Nephron progenitor cell (in vitro differentiated cells): ENCODE measurements at regions not wholly inside any gene's neighbourhood (a gene's known extent, or its start where the extent isn't known, plus 50 kb on each side); places are given as distances from the start of the nearest gene placed in this dataset.
A peak's percentile ranks its signal among the peaks of the same experiment; 100 is the strongest.

Experiments used
- DNase-seq: peaks from one replicate; pipeline ENCODE4 v3.0.0; 2021
- H3K27ac Mint-ChIP-seq: 2 replicates; pipeline ENCODE4 v1.8.0; 2021; ENCODE audit warnings: mild to moderate bottlenecking, moderate library complexity, mixed read lengths
- H3K27me3 Mint-ChIP-seq: 2 replicates; pipeline ENCODE4 v1.8.0; 2021; ENCODE audit warnings: mild to moderate bottlenecking, low read depth, mixed read lengths; ENCODE audit not compliant: poor library complexity
- H3K36me3 Mint-ChIP-seq: 2 replicates; pipeline ENCODE4 v1.8.0; 2021; ENCODE audit warnings: low read depth, mixed read lengths
- H3K4me1 Mint-ChIP-seq: 2 replicates; pipeline ENCODE4 v1.8.0; 2021; ENCODE audit warnings: mixed read lengths
- H3K4me3 Mint-ChIP-seq: 2 replicates; pipeline ENCODE4 v1.8.0; 2021; ENCODE audit warnings: mild to moderate bottlenecking, moderate library complexity, mixed read lengths
- H3K9me3 Mint-ChIP-seq: 2 replicates; pipeline ENCODE4 v1.8.0; 2021; ENCODE audit warnings: mild to moderate bottlenecking, moderate library complexity, mixed read lengths
- TF ChIP-seq, protein P1 (sequence below): fragments of 200-600 bp; sonication (generic); IDR thresholded peaks from 2 replicates; pipeline ENCODE4 v1.5.0; 2021; ENCODE audit warnings: antibody characterized with exemption

DNA sequence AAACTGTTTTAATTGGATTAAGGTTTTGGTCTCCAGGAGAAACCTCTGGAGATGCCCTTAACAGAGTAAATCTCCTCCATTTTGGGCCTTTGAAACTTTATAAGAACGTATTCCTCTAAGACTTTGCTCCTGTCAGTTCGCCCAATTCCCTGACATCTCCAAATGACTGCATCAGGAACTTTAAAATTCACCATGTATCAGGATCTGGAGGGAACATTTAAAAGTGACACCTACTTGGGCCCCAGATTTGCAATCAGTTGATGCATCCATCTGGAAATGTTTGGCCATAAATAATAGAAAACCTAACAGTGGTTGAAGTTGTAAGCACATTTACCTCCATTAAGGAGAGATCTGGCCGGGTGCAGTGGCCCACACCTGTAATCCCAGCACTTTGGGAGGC, 144.1 kb upstream of the WSCD2 start:
- no peak overlapping the region for H3K27ac Mint-ChIP-seq
- H3K4me1 Mint-ChIP-seq: no peaks in the 10 kb centered on the region
- no peak for DNase-seq
- no peaks in the 10 kb centered on the region for H3K36me3 Mint-ChIP-seq
- peaks cover 39% of the 10 kb centered on the region for H3K27me3 Mint-ChIP-seq
- H3K9me3 Mint-ChIP-seq: no peaks in the 10 kb centered on the region
- no peak overlapping the region for H3K4me3 Mint-ChIP-seq
- TF ChIP-seq, protein P1, sequence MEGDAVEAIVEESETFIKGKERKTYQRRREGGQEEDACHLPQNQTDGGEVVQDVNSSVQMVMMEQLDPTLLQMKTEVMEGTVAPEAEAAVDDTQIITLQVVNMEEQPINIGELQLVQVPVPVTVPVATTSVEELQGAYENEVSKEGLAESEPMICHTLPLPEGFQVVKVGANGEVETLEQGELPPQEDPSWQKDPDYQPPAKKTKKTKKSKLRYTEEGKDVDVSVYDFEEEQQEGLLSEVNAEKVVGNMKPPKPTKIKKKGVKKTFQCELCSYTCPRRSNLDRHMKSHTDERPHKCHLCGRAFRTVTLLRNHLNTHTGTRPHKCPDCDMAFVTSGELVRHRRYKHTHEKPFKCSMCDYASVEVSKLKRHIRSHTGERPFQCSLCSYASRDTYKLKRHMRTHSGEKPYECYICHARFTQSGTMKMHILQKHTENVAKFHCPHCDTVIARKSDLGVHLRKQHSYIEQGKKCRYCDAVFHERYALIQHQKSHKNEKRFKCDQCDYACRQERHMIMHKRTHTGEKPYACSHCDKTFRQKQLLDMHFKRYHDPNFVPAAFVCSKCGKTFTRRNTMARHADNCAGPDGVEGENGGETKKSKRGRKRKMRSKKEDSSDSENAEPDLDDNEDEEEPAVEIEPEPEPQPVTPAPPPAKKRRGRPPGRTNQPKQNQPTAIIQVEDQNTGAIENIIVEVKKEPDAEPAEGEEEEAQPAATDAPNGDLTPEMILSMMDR: no peak

DNA sequence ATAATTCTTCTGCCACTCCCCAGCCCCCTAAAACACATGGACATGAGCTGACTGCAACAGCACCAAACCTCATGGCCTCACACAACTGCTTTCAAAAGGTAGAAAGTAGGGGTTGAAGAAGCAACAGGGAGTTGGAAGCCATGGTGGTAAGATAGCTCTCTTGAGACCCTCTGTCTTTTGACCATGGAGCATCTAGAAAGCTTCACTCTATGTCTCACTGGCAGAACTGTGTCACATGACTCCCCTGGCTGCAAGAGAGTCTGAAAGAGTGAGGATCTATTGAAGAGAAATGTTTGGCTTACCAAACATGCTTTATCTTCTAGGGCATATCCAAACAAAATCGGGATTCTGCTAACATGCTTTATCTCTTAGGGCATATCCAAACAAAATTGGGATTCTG, 142.9 kb upstream of the WSCD2 start:
- peaks cover 34% of the 10 kb centered on the region for H3K27me3 Mint-ChIP-seq
- H3K9me3 Mint-ChIP-seq: no peaks in the 10 kb centered on the region
- TF ChIP-seq, protein P1: no peak
- H3K36me3 Mint-ChIP-seq: no peaks in the 10 kb centered on the region
- no peak overlapping the region for H3K4me3 Mint-ChIP-seq
- no peaks in the 10 kb centered on the region for H3K4me1 Mint-ChIP-seq
- H3K27ac Mint-ChIP-seq: no peak overlapping the region
- DNase-seq: no peak

DNA sequence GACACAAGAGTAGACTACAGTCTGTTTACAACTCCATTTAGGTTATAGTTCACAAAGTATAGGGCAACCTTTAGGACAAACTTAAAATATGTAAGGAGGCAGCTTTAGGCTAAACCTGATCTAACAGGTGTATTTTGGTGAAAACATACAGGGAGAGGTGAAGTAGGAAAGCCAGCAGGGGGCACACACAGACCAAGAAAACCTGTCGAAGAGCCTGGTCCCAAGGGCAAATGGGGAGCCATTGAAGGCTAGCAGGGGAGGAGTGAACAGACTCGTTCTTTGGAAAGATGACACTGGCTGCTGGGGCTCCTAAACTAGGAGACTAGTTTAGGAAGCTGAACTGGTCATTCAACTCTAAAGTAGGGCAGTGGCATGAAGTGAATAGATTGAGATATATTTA, 138.8 kb upstream of the WSCD2 start:
- no peak overlapping the region for H3K4me3 Mint-ChIP-seq
- H3K27me3 Mint-ChIP-seq: peaks cover 25% of the 10 kb centered on the region
- no peaks in the 10 kb centered on the region for H3K4me1 Mint-ChIP-seq
- TF ChIP-seq, protein P1: peak; percentile 55
- no peaks in the 10 kb centered on the region for H3K9me3 Mint-ChIP-seq
- H3K27ac Mint-ChIP-seq: no peak overlapping the region
- peak; percentile 66 for DNase-seq
- H3K36me3 Mint-ChIP-seq: no peaks in the 10 kb centered on the region

DNA sequence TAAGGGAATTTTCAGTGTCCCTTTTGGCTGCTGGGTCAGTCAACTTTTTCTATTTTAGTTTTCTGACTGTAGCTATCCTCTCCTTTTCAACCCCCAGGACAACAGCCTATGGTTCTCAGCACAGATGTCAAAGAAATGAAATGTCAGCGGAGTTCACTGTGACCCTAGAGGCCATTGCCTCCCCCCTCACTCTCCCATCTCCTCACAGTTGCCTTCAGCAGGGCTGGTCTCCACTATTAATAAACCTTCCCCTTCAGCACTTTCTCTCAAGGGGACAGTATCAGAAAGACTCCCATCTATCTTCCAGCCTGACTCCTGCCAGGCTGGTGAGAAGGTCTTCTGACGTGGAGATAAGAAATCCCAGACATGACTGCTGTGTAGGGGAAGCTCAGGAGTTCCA, 137.1 kb upstream of the WSCD2 start:
- no peak overlapping the region for H3K27ac Mint-ChIP-seq
- TF ChIP-seq, protein P1: no peak
- DNase-seq: no peak
- no peaks in the 10 kb centered on the region for H3K4me1 Mint-ChIP-seq
- peaks cover 36% of the 10 kb centered on the region for H3K27me3 Mint-ChIP-seq
- H3K4me3 Mint-ChIP-seq: no peak overlapping the region
- no peaks in the 10 kb centered on the region for H3K36me3 Mint-ChIP-seq
- no peaks in the 10 kb centered on the region for H3K9me3 Mint-ChIP-seq

DNA sequence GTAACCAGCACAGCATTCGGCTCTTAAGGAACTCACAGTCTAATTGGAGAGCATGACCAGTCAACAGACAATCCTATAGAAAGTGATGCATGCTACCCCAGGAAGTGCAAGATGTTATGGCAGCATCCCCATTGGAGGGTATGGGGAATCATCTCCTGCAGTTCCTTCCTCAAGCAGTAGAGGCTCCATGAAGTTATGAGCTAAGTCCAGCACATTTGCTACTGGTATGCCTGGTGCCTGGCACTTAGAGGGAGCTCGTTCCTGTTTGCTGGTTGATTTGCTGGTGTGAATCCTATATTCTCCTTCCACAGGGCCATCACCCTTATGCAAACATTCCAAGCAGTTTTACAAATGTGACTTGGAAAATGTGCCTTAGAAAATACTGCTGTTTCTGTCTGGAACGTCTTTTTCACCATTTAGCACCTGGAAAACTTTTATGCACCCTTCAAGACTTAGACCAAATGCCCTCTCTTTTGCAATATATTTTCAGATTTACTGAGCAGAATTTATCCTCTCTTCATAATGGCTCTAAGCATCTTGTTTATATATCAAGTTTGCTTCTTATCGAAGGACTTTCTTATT, 136.1 kb upstream of the WSCD2 start:
- Mint-ChIP-seq H3K4me3 (no peak overlapping the region), H3K4me1 (no peaks in the 10 kb centered on the region), H3K27ac (no peak overlapping the region), H3K36me3 (no peaks in the 10 kb centered on the region), H3K9me3 (no peaks in the 10 kb centered on the region), H3K27me3 (peaks cover 43% of the 10 kb centered on the region)
- TF ChIP-seq, protein P1: peak; percentile 65
- peak; percentile 44 for DNase-seq

DNA sequence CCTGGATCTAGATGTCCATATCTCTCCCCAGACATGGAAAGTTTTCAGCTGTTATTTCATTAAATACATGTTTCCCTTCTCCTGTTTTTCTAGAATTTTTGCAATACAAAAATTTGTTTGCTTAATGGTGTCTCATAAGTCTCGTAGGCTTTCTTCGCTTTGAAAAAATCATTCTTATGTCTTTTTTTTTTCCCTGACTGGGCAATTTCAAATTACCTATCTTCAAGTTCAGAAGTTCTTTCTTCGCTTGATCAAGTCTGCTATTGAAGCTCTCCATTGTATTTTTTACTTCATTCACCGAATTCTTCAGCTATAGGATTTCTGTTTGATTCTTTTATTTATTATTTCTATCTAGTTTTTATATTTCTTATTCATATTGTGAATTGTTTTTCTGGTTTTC, 130.2 kb upstream of the WSCD2 start:
- H3K27ac Mint-ChIP-seq: no peak overlapping the region
- TF ChIP-seq, protein P1: no peak
- peaks cover 52% of the 10 kb centered on the region for H3K27me3 Mint-ChIP-seq

More for the DNA sequence above, 130.2 kb upstream of the WSCD2 start:
- Mint-ChIP-seq H3K4me1 (no peaks in the 10 kb centered on the region), H3K9me3 (peaks cover 4% of the 10 kb centered on the region), H3K36me3 (no peaks in the 10 kb centered on the region), H3K4me3 (no peak overlapping the region)
- no peak for DNase-seq
